Pancreas (tissue), 10 donors: ENCODE measurements at regions not wholly inside any gene's neighbourhood (a gene's known extent, or its start where the extent isn't known, plus 50 kb on each side); places are given as distances from the start of the nearest gene placed in this dataset.

ENCODE experiments used
- ATAC-seq, 4 donors: fragments of 200-7000 bp; cut with Tn5 transposase; one replicate each; pipeline versions ENCODE4 v1.8.0 to v1.9.1; 2020; ENCODE audit warnings: mild to moderate bottlenecking in 4 of 4, moderate library complexity in 4 of 4
- DNase-seq, 6 donors: peaks; one replicate each; pipeline ENCODE4 v3.0.0-alpha.2; 2020
- FAIRE-seq: peaks from 2 replicates; lab custom pipeline; 2012; peaks lifted over from hg19 to GRCh38; lab: Jason Lieb, UNC
- H3K27ac ChIP-seq, 4 donors: fragments of 200-600 bp; sonication (generic); 1 replicate in 3 of 4; 2 replicates in 1 of 4; pipeline versions ENCODE4 v1.5.0 to v1.8.0; 2020
- H3K27me3 ChIP-seq, 4 donors: fragments of 200-600 bp; one replicate each; pipeline ENCODE4 v1.8.0; 2021
- H3K36me3 ChIP-seq, 3 donors: fragments of 200-600 bp; sonication (generic) in 1 of 3; one replicate each; pipeline versions ENCODE4 v1.5.0 to v1.8.0; 2020 to 2021
- H3K4me1 ChIP-seq, 3 donors: fragments of 200-600 bp; one replicate each; pipeline ENCODE4 v1.8.0; 2021
- H3K4me3 ChIP-seq, 4 donors: fragments of 200-600 bp; sonication (generic) in 2 of 4; one replicate each; pipeline versions ENCODE4 v1.5.0 to v1.8.0; 2020 to 2021
- H3K9me3 ChIP-seq, 4 donors: fragments of 200-600 bp; one replicate each; pipeline ENCODE4 v1.8.0; 2021
- WGBS, 2 donors: extraction: QIAGEN DNeasy Blood & Tissue Kit; methylation state at CpG; one replicate each; pipeline ENCODE4 v1.1.7; 2013; 5-methylcytosine and 5-hydroxymethylcytosine counted together
- intact Hi-C, 3 donors: fragments of 100-400 bp; cut with DNase I; formaldehyde crosslinking; loops; one replicate each; pipeline versions ENCODE4 v1.11.1 to v1.14.2; 2022
- TF ChIP-seq, protein P1 (sequence below), 4 donors: fragments of 200-600 bp; sonication (generic) in 3 of 4; IDR thresholded peaks; one replicate each; pipeline versions ENCODE4 v1.5.0 to v1.8.0; 2021; ENCODE audit warnings: antibody characterized with exemption in 4 of 4
- donor health status: healthy with polysubstance abuse.
- donor health status: DM: no; HTN: no; CAD: no; lungs with moderate emphysema.
- donor health status: DM: no; HTN: no; CAD: no.
- donor health status: control.
- donor health status: control.
- donor health status: Bipolar disorder and iron deficiency.
- donor health status: DM: yes; HTN: yes; CAD: no.
- donor health status: DM: no; HTN: no; CAD: no.
- donor health status: DM: no; HTN: no; CAD: no.
- donor health status: DM: yes; HTN: yes; CAD: no.

DNA sequence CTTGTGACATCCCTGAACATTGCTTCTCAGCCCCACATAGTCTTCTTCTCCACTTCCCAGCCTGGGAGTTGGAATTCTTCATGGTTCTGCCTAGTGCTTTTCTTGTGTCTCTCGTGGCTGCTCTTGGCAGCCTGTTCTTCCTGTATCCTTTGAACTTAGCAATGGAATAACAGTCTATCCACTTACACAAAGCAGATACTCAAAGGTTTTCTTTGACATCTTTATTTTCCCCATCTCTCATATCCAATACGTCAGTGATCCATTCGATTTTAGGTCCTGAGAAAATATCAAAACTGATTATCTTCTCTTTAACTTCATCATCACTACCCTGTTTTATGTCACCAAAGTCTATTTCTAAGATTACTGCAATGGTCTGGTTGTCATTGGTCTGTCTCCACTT is 1091.2 kb upstream of the PIK3C3 start:
- TF ChIP-seq, protein P1, sequence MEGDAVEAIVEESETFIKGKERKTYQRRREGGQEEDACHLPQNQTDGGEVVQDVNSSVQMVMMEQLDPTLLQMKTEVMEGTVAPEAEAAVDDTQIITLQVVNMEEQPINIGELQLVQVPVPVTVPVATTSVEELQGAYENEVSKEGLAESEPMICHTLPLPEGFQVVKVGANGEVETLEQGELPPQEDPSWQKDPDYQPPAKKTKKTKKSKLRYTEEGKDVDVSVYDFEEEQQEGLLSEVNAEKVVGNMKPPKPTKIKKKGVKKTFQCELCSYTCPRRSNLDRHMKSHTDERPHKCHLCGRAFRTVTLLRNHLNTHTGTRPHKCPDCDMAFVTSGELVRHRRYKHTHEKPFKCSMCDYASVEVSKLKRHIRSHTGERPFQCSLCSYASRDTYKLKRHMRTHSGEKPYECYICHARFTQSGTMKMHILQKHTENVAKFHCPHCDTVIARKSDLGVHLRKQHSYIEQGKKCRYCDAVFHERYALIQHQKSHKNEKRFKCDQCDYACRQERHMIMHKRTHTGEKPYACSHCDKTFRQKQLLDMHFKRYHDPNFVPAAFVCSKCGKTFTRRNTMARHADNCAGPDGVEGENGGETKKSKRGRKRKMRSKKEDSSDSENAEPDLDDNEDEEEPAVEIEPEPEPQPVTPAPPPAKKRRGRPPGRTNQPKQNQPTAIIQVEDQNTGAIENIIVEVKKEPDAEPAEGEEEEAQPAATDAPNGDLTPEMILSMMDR (IDR thresholded peaks at IDR 0.05): no peak
- H3K4me3 ChIP-seq: no peak overlapping the region
- H3K4me1 ChIP-seq: no peaks in the 10 kb centered on the region
- intact Hi-C loops: no loop called here
- ATAC-seq (no peak), DNase-seq (no peak), FAIRE-seq (no peak)
- H3K27me3 ChIP-seq: no peaks in the 10 kb centered on the region
- H3K27ac ChIP-seq: no peak overlapping the region
- WGBS, 2 donors: 44 to 64% methylated on average over 3 of the region's 3 CpGs
- H3K9me3 ChIP-seq: no peaks in the 10 kb centered on the region
- no peaks in the 10 kb centered on the region for H3K36me3 ChIP-seq

DNA sequence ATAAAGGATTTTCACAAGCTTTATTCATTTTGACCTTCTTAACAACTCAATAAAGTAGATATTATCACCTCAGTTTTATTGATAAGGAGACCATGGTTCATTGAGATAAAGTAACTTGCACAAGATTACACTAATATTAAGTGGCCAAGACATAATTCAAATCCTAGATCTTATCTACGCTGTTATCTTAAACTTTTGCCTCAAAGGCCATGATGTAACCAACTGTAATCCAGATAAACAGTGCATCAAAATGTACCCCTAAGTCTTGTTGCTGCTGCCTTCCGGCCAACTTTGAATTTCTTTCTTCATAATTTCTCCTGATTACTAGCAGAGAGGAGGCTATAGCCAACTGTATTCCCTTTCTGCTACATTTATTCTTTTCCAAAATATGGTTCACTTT is 1094.8 kb upstream of the PIK3C3 start:
- TF ChIP-seq, protein P1 (IDR thresholded peaks at IDR 0.05): no peak
- Histone ChIP-seq H3K9me3 (no peaks in the 10 kb centered on the region), H3K27ac (no peak overlapping the region), H3K27me3 (no peaks in the 10 kb centered on the region), H3K36me3 (no peaks in the 10 kb centered on the region), H3K4me3 (no peak overlapping the region), H3K4me1 (no peaks in the 10 kb centered on the region)
- FAIRE-seq (no peak), ATAC-seq (no peak), DNase-seq (no peak)
- 67 to 71% methylated on average over 2 of the region's 2 CpGs for WGBS, 2 donors
- intact Hi-C loops: no loop called here

DNA sequence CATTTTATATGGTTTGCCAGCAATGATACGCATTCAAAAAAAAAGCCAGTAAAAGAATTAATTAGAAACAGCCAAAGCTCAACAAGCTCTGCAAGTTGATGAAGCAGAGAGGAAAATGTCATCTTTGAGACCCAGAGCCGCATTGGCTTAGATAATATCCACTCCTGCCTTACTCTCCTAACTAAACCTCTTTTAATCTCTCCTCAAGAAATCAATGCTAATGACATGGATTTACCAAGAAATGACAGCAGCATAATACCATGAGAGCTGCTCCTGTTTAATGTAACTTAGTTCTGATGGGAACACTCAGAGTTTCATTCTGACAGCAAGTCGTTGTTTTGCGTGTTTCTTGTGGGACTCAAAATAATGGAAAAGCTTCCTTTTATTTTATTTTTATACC is 1099.4 kb upstream of the PIK3C3 start:
- Histone ChIP-seq H3K36me3 (no peaks in the 10 kb centered on the region), H3K4me3 (no peak overlapping the region), H3K27ac (no peak overlapping the region), H3K4me1 (no peaks in the 10 kb centered on the region), H3K27me3 (no peaks in the 10 kb centered on the region), H3K9me3 (no peaks in the 10 kb centered on the region)
- intact Hi-C loops: no loop called here
- TF ChIP-seq, protein P1 (IDR thresholded peaks at IDR 0.05): no peak
- ATAC-seq: no peak
- WGBS, 2 donors: 59 to 64% methylated on average over 4 of the region's 4 CpGs
- DNase-seq: no peak
- FAIRE-seq: no peak

DNA sequence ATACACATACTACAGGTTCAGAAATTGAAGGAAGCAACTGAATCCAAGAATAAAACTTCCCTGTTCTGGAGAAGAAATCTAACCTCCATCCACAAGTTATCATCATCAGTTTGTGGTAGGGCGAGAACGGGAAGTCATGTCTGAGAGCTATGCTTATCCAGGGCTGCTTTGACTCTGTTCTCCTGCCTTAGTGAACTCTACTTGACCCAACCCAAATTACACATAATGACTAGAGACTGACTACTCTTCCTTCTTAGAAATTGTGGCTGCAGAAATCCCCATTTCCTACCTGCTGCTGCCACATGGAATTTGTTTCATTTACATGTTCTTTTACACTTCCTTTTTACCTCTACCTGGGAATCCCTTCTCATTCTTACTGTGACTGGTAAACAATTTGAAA is 1102.6 kb upstream of the PIK3C3 start:
- no peak for ATAC-seq
- H3K4me1 ChIP-seq: no peaks in the 10 kb centered on the region
- intact Hi-C loops: no loop called here
- no peak for FAIRE-seq
- TF ChIP-seq, protein P1 (IDR thresholded peaks at IDR 0.05): no peak
- 77 to 84% methylated on average over 2 of the region's 2 CpGs for WGBS, 2 donors
- no peak overlapping the region for H3K27ac ChIP-seq
- H3K9me3 ChIP-seq: no peaks in the 10 kb centered on the region
- no peaks in the 10 kb centered on the region for H3K36me3 ChIP-seq
- no peak for DNase-seq
- H3K27me3 ChIP-seq: no peaks in the 10 kb centered on the region
- H3K4me3 ChIP-seq: no peak overlapping the region

DNA sequence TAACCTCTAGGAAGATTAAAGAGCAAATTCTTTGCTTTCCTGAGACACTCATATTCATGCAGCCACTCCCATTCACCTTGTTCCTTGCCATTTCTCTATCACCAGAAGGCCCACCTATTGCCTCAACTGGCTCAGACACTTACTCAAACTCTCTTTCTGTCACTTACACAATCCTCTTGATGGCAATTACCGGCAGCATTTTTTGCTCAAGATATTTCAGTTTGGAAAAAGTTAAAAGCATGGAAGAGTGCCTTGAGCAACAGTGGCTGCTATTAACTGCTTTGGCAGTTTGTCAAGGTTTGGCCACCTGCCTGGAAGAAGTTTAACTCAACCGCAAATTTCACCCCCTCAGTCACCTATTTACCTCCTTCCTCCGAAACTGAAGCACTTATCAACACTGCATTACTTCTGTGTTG is 1104.0 kb upstream of the PIK3C3 start:
- FAIRE-seq: no peak

More for the DNA sequence above, 1104.0 kb upstream of the PIK3C3 start:
- 17 to 27% methylated on average over 3 of the region's 3 CpGs for WGBS, 2 donors
- TF ChIP-seq, protein P1 (IDR thresholded peaks at IDR 0.05): no peak
- Histone ChIP-seq H3K36me3 (no peaks in the 10 kb centered on the region), H3K27me3 (no peaks in the 10 kb centered on the region), H3K4me1 (no peaks in the 10 kb centered on the region), H3K4me3 (no peak overlapping the region), H3K27ac (no peak overlapping the region), H3K9me3 (no peaks in the 10 kb centered on the region)
- ATAC-seq (no peak), DNase-seq (no peak)
- intact Hi-C loops: no loop called here
